GM23338 (cell line): ENCODE measurements at regions not wholly inside any gene's neighbourhood (a gene's known extent, or its start where the extent isn't known, plus 50 kb on each side); places are given as distances from the start of the nearest gene placed in this dataset.

Experiments used
- ATAC-seq: fragments of 200-7000 bp; cut with Tn5 transposase; 3 replicates; pipeline ENCODE4 v1.9.1; 2020
- DNase-seq: peaks from one replicate; pipeline ENCODE4 v3.0.0-alpha.2; 2015; ENCODE audit warnings: low spot score
- H2AFZ ChIP-seq: fragments of 200-600 bp; sonication (generic); 2 replicates; pipeline ENCODE4 v1.8.0; 2016; ENCODE audit warnings: antibody characterized with exemption, mild to moderate bottlenecking, moderate library complexity
- H3F3A ChIP-seq: fragments of 200-600 bp; sonication (generic); replicated peaks from 2 replicates; pipeline ENCODE4 v1.8.0; 2017; ENCODE audit warnings: antibody characterized with exemption, mixed run types, low read depth
- H3K27ac ChIP-seq: fragments of 200-600 bp; sonication (generic); 2 replicates; pipeline ENCODE4 v1.6.1; 2016; ENCODE audit warnings: low read depth
- H3K27me3 ChIP-seq: fragments of 200-600 bp; sonication (generic); 2 replicates; pipeline ENCODE4 v1.8.0; 2016; ENCODE audit warnings: mild to moderate bottlenecking, mixed run types, moderate library complexity; ENCODE audit not compliant: insufficient read depth
- H3K36me3 ChIP-seq: fragments of 200-600 bp; sonication (generic); 2 replicates; pipeline ENCODE4 v1.8.0; 2016; ENCODE audit warnings: mild to moderate bottlenecking; ENCODE audit not compliant: insufficient read depth
- H3K4me1 ChIP-seq: fragments of 200-600 bp; sonication (generic); 2 replicates; pipeline ENCODE4 v1.8.0; 2016; ENCODE audit warnings: mild to moderate bottlenecking, moderate library complexity; ENCODE audit not compliant: insufficient read depth
- H3K4me2 ChIP-seq: fragments of 200-600 bp; sonication (generic); 2 replicates; pipeline ENCODE4 v1.7.1; 2017; ENCODE audit warnings: mixed run types
- H3K4me3 ChIP-seq: fragments of 200-600 bp; sonication (generic); 2 replicates; pipeline ENCODE4 v1.6.1; 2016; ENCODE audit warnings: mixed run types
- H3K79me2 ChIP-seq: fragments of 200-600 bp; sonication (generic); replicated peaks from 2 replicates; pipeline ENCODE4 v1.8.0; 2017; ENCODE audit warnings: mild to moderate bottlenecking; ENCODE audit not compliant: insufficient read depth
- H3K9me2 ChIP-seq: fragments of 200-600 bp; sonication (generic); 2 replicates; pipeline ENCODE4 v1.8.0; 2017; ENCODE audit not compliant: insufficient read depth
- H4K20me1 ChIP-seq: fragments of 200-600 bp; sonication (generic); replicated peaks from 2 replicates; pipeline ENCODE4 v1.8.0; 2017; ENCODE audit warnings: mild to moderate bottlenecking; ENCODE audit not compliant: insufficient read depth
- H3K27ac Mint-ChIP-seq: 2 replicates; pipeline ENCODE4 v1.8.0; 2020; ENCODE audit warnings: inconsistent platforms, mild to moderate bottlenecking, moderate library complexity, mixed read lengths
- H3K27me3 Mint-ChIP-seq: 3 replicates; pipeline ENCODE4 v1.8.0; 2022; ENCODE audit warnings: low read depth, mild to moderate bottlenecking, moderate library complexity, mixed read lengths, inconsistent platforms; ENCODE audit not compliant: insufficient read depth, poor library complexity
- H3K36me3 Mint-ChIP-seq: 3 replicates; pipeline ENCODE4 v1.8.0; 2021; ENCODE audit warnings: low read depth, mild to moderate bottlenecking, inconsistent platforms, moderate library complexity, mixed read lengths
- H3K4me1 Mint-ChIP-seq: 3 replicates; pipeline ENCODE4 v1.8.0; 2020; ENCODE audit warnings: mild to moderate bottlenecking, inconsistent platforms, mixed read lengths
- H3K4me3 Mint-ChIP-seq: 3 replicates; pipeline ENCODE4 v1.8.0; 2021; ENCODE audit warnings: moderate library complexity, mild to moderate bottlenecking, inconsistent platforms, mixed read lengths
- H3K9me3 Mint-ChIP-seq: 3 replicates; pipeline ENCODE4 v1.8.0; 2020; ENCODE audit warnings: moderate library complexity, mild to moderate bottlenecking, inconsistent platforms, mixed read lengths
- JUNB ChIP-seq: IDR thresholded peaks from one replicate; pipeline ENCODE4 v1.6.1; 2016; ENCODE audit warnings: antibody characterized with exemption; ENCODE audit not compliant: unreplicated experiment
- ZNF331 ChIP-seq: fragments of 250-450 bp; sonication (Bioruptor Pico); IDR thresholded peaks from 2 replicates; pipeline ENCODE4 v1.5.0; 2020; ENCODE audit warnings: low read depth, mild to moderate bottlenecking, moderate library complexity
- TF ChIP-seq, protein P1 (sequence below): fragments of 250-450 bp; sonication (Bioruptor Pico); IDR thresholded peaks from 2 replicates; pipeline ENCODE4 v1.5.0; 2020; ENCODE audit warnings: mild to moderate bottlenecking, moderate library complexity
- TF ChIP-seq, protein P2 (sequence below): IDR thresholded peaks from one replicate; pipeline ENCODE4 v1.6.1; 2018; ENCODE audit warnings: antibody characterized with exemption; ENCODE audit not compliant: unreplicated experiment

GRCh38 chr9:115525111-115526058 lies 407.4 kb upstream of the TNC start (continued):
- TF ChIP-seq, protein P1, sequence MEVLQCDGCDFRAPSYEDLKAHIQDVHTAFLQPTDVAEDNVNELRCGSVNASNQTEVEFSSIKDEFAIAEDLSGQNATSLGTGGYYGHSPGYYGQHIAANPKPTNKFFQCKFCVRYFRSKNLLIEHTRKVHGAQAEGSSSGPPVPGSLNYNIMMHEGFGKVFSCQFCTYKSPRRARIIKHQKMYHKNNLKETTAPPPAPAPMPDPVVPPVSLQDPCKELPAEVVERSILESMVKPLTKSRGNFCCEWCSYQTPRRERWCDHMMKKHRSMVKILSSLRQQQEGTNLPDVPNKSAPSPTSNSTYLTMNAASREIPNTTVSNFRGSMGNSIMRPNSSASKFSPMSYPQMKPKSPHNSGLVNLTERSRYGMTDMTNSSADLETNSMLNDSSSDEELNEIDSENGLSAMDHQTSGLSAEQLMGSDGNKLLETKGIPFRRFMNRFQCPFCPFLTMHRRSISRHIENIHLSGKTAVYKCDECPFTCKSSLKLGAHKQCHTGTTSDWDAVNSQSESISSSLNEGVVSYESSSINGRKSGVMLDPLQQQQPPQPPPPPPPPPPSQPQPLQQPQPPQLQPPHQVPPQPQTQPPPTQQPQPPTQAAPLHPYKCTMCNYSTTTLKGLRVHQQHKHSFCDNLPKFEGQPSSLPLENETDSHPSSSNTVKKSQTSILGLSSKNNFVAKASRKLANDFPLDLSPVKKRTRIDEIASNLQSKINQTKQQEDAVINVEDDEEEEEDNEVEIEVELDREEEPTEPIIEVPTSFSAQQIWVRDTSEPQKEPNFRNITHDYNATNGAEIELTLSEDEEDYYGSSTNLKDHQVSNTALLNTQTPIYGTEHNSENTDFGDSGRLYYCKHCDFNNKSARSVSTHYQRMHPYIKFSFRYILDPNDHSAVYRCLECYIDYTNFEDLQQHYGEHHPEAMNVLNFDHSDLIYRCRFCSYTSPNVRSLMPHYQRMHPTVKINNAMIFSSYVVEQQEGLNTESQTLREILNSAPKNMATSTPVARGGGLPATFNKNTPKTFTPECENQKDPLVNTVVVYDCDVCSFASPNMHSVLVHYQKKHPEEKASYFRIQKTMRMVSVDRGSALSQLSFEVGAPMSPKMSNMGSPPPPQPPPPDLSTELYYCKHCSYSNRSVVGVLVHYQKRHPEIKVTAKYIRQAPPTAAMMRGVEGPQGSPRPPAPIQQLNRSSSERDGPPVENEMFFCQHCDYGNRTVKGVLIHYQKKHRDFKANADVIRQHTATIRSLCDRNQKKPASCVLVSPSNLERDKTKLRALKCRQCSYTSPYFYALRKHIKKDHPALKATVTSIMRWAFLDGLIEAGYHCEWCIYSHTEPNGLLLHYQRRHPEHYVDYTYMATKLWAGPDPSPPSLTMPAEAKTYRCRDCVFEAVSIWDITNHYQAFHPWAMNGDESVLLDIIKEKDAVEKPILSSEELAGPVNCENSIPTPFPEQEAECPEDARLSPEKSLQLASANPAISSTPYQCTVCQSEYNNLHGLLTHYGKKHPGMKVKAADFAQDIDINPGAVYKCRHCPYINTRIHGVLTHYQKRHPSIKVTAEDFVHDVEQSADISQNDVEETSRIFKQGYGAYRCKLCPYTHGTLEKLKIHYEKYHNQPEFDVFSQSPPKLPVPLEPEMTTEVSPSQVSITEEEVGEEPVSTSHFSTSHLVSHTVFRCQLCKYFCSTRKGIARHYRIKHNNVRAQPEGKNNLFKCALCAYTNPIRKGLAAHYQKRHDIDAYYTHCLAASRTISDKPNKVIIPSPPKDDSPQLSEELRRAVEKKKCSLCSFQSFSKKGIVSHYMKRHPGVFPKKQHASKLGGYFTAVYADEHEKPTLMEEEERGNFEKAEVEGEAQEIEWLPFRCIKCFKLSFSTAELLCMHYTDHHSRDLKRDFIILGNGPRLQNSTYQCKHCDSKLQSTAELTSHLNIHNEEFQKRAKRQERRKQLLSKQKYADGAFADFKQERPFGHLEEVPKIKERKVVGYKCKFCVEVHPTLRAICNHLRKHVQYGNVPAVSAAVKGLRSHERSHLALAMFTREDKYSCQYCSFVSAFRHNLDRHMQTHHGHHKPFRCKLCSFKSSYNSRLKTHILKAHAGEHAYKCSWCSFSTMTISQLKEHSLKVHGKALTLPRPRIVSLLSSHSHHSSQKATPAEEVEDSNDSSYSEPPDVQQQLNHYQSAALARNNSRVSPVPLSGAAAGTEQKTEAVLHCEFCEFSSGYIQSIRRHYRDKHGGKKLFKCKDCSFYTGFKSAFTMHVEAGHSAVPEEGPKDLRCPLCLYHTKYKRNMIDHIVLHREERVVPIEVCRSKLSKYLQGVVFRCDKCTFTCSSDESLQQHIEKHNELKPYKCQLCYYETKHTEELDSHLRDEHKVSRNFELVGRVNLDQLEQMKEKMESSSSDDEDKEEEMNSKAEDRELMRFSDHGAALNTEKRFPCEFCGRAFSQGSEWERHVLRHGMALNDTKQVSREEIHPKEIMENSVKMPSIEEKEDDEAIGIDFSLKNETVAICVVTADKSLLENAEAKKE (CRISPR knock-in tag) = no peak

- no peak overlapping the region for H2AFZ ChIP-seq
- no peak for DNase-seq
- H3K36me3 ChIP-seq = no peaks in the 10 kb centered on the region
- no peaks in the 10 kb centered on the region; the same call in 1 of the 3 replicates for H3K9me3 Mint-ChIP-seq
- no peaks in the 10 kb centered on the region for H3K27me3 Mint-ChIP-seq
- H3K4me1 ChIP-seq = no peaks in the 10 kb centered on the region
- no peak overlapping the region for H3K27ac Mint-ChIP-seq
- H3F3A ChIP-seq = no peaks in the 10 kb centered on the region
- no peak overlapping the region for H3K4me3 ChIP-seq
- no peaks in the 10 kb centered on the region for H3K4me1 Mint-ChIP-seq
- no peak for ATAC-seq
- H3K4me2 ChIP-seq = no peak overlapping the region
- H3K4me3 Mint-ChIP-seq = no peak overlapping the region
- H4K20me1 ChIP-seq = no peaks in the 10 kb centered on the region
- no peaks in the 10 kb centered on the region for H3K79me2 ChIP-seq
- no peak overlapping the region for H3K27ac ChIP-seq
- H3K36me3 Mint-ChIP-seq = peaks cover 10% of the 10 kb centered on the region; the same call in 2 of the 3 replicates
- no peaks in the 10 kb centered on the region for H3K27me3 ChIP-seq
- peaks cover 2% of the 10 kb centered on the region; the same call in 1 of the 2 replicates for H3K9me2 ChIP-seq
- TF ChIP-seq, protein P2, sequence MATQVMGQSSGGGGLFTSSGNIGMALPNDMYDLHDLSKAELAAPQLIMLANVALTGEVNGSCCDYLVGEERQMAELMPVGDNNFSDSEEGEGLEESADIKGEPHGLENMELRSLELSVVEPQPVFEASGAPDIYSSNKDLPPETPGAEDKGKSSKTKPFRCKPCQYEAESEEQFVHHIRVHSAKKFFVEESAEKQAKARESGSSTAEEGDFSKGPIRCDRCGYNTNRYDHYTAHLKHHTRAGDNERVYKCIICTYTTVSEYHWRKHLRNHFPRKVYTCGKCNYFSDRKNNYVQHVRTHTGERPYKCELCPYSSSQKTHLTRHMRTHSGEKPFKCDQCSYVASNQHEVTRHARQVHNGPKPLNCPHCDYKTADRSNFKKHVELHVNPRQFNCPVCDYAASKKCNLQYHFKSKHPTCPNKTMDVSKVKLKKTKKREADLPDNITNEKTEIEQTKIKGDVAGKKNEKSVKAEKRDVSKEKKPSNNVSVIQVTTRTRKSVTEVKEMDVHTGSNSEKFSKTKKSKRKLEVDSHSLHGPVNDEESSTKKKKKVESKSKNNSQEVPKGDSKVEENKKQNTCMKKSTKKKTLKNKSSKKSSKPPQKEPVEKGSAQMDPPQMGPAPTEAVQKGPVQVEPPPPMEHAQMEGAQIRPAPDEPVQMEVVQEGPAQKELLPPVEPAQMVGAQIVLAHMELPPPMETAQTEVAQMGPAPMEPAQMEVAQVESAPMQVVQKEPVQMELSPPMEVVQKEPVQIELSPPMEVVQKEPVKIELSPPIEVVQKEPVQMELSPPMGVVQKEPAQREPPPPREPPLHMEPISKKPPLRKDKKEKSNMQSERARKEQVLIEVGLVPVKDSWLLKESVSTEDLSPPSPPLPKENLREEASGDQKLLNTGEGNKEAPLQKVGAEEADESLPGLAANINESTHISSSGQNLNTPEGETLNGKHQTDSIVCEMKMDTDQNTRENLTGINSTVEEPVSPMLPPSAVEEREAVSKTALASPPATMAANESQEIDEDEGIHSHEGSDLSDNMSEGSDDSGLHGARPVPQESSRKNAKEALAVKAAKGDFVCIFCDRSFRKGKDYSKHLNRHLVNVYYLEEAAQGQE = no peak
- TF ChIP-seq ZNF331 (CRISPR knock-in tag) (no peak), JUNB (no peak)
These were observed 413.6 kb upstream of the TNC start for GRCh38 chr9:115531410-115532125.
